HG03139 (cell line): ENCODE measurements at regions not wholly inside any gene's neighbourhood (a gene's known extent, or its start where the extent isn't known, plus 50 kb on each side); places are given as distances from the start of the nearest gene placed in this dataset.

Experiments used
- ATAC-seq: cut with Tn5 transposase; IDR thresholded peaks from one replicate; pipeline ENCODE4 v1.9.1; 2021; ENCODE audit not compliant: unreplicated experiment

GRCh38 chr4:12880844-12881243 lies 603.3 kb downstream of the RAB28 start:
- ATAC-seq = no peak

- ATAC-seq = no peak
Observed at GRCh38 chr4:12879496-12879895, 604.6 kb downstream of the RAB28 start.

- no peak for ATAC-seq
Observed at GRCh38 chr4:12875640-12876243, 608.4 kb downstream of the RAB28 start.

- no peak for ATAC-seq
Observed at GRCh38 chr4:12873351-12873750, 610.8 kb downstream of the RAB28 start.

- no peak for ATAC-seq
Observed at GRCh38 chr4:12861422-12861821, 622.7 kb downstream of the RAB28 start.

GRCh38 chr4:12852338-12853307 lies 631.5 kb downstream of the RAB28 start:
- no peak for ATAC-seq

GRCh38 chr4:12846368-12846767 lies 637.8 kb downstream of the RAB28 start:
- no peak for ATAC-seq

GRCh38 chr4:12844141-12844540 lies 640.0 kb downstream of the RAB28 start:
- no peak for ATAC-seq

- ATAC-seq = no peak
Observed at GRCh38 chr4:12827966-12828365, 656.2 kb downstream of the RAB28 start.

GRCh38 chr4:12791536-12791935 lies 692.6 kb downstream of the RAB28 start:
- no peak for ATAC-seq

- no peak for ATAC-seq
Observed at GRCh38 chr4:12787261-12787660, 696.9 kb downstream of the RAB28 start.

GRCh38 chr4:12778706-12779105 lies 705.4 kb downstream of the RAB28 start:
- no peak for ATAC-seq

- no peak for ATAC-seq
Observed at GRCh38 chr4:12778191-12778590, 705.9 kb downstream of the RAB28 start.

GRCh38 chr4:12770351-12770750 lies 713.8 kb downstream of the RAB28 start:
- ATAC-seq = no peak

- no peak for ATAC-seq
Observed at GRCh38 chr4:12761694-12762093, 722.4 kb downstream of the RAB28 start.

- no peak for ATAC-seq
Observed at GRCh38 chr4:12747154-12747553, 737.0 kb downstream of the RAB28 start.

GRCh38 chr4:12746221-12746620 lies 737.9 kb downstream of the RAB28 start:
- ATAC-seq = no peak

GRCh38 chr4:12734586-12734985 lies 749.6 kb downstream of the RAB28 start:
- ATAC-seq = no peak

- ATAC-seq = no peak
Observed at GRCh38 chr4:12729384-12729783, 754.8 kb downstream of the RAB28 start.

GRCh38 chr4:12724510-12724909 lies 759.6 kb downstream of the RAB28 start:
- no peak for ATAC-seq

GRCh38 chr4:12723849-12724447 lies 760.2 kb downstream of the RAB28 start:
- no peak for ATAC-seq

GRCh38 chr4:12716896-12717295 lies 767.2 kb downstream of the RAB28 start:
- ATAC-seq = no peak
